ENCODE measurements at regions not wholly inside any gene's neighbourhood (a gene's known extent, or its start where the extent isn't known, plus 50 kb on each side); places are given as distances from the start of the nearest gene placed in this dataset.
"Not testable (repeated sequence)": the region's sequence is repeated elsewhere in the genome, so short reads cannot be mapped to it uniquely, and the experiment has no call there.

DNA sequence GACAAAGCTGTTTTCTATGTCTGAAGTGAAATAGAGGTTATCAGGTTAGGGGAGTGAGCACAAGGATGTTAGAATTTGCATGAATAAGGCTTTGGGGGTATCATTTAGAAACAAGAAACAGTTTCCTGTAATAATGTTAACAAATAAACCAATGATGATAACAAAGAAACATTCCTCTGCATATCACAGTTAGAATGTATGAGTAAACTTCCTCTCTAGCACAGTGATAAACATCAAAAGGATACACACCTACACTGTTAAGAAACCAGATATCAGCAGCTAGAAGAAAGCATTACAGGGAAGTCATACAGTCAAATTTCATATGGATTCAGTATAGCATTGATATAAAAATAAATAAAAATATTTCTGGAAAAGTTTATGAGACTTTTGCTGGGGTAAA lies 340.0 kb upstream of the MAGEB16 start:
- H3K9me3 ChIP-seq = no peaks in the 10 kb centered on the region
- no peaks in the 10 kb centered on the region for H3K27me3 ChIP-seq
- no peak for DNase-seq
- no peaks in the 10 kb centered on the region for H3K4me1 ChIP-seq
- TF ChIP-seq, protein P1, sequence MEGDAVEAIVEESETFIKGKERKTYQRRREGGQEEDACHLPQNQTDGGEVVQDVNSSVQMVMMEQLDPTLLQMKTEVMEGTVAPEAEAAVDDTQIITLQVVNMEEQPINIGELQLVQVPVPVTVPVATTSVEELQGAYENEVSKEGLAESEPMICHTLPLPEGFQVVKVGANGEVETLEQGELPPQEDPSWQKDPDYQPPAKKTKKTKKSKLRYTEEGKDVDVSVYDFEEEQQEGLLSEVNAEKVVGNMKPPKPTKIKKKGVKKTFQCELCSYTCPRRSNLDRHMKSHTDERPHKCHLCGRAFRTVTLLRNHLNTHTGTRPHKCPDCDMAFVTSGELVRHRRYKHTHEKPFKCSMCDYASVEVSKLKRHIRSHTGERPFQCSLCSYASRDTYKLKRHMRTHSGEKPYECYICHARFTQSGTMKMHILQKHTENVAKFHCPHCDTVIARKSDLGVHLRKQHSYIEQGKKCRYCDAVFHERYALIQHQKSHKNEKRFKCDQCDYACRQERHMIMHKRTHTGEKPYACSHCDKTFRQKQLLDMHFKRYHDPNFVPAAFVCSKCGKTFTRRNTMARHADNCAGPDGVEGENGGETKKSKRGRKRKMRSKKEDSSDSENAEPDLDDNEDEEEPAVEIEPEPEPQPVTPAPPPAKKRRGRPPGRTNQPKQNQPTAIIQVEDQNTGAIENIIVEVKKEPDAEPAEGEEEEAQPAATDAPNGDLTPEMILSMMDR (IDR thresholded peaks at IDR 0.05; ENCODE audit: low read depth, low read length) = no peak
- no peaks in the 10 kb centered on the region for H3K36me3 ChIP-seq
- no peak overlapping the region for H3K4me3 ChIP-seq (ENCODE audit: low read depth, low read length)

DNA sequence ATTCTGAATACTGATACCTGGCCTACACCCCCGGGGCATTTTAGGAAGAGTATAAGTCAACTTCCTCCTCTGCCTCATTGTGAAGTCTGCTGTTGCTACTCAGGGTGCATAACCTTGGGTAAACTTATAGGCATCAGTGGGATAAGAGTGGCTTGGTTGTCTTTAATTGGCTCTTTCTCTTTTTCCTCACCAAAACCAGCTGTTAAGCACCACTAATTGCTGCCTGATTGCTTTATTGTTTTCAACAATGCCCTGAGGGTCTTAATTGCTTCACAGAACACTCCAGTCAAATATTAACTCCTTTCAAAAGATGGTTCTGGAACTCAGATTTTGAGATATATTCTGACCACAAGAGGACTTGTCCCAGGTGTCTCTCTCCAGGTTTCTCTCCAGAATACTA lies 337.0 kb upstream of the MAGEB16 start:
- H3K4me3 ChIP-seq (ENCODE audit: low read depth, low read length) = no peak overlapping the region
- H3K9me3 ChIP-seq = no peaks in the 10 kb centered on the region
- no peaks in the 10 kb centered on the region for H3K4me1 ChIP-seq
- no peaks in the 10 kb centered on the region for H3K27me3 ChIP-seq
- TF ChIP-seq, protein P1 (IDR thresholded peaks at IDR 0.05; ENCODE audit: low read depth, low read length) = no peak
- no peaks in the 10 kb centered on the region for H3K36me3 ChIP-seq
- no peak for DNase-seq

DNA sequence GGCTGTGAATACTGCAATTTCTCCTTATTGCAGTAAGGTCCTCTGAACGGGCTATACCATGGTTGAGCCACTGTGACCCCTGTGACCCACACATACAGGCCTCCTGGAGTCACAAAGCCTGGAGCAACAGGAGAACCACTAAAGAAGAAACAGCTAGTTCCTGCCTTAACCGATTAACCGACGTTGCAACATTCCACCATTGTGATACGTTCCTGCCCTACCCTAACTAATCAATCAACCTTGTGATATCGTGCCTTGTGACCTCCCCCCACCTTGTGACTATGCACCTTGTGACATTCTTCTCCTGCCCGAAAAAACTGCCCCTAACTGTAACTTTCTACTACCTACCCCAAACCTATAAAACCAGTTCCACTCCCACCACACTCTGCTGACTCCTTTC lies 301.5 kb upstream of the MAGEB16 start:
- DNase-seq; H3K27me3 ChIP-seq; H3K36me3 ChIP-seq; H3K4me1 ChIP-seq; H3K9me3 ChIP-seq; H3K4me3 ChIP-seq (ENCODE audit: low read depth, low read length): not testable (repeated sequence)

DNA sequence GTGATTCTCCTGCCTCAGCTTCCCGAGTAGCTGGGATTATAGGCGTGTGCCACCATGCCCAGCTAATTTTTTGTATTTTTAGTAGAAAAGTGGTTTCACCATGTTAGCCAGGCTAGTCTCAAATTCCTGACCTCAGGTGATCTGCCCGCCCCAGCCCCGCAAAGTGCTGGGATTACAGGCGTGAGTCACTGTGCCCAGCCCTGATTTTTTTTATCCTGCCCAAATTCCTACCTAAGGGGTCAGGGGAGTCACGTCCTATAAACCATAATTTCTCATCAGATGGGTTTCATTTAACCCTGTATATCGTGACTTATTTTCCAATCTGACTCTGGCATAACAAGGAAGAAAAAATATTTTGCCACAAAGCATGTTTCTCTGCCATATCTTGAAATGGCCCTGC lies 300.7 kb upstream of the MAGEB16 start:
- not testable (repeated sequence) for H3K4me1 ChIP-seq; DNase-seq; H3K27me3 ChIP-seq; H3K36me3 ChIP-seq; H3K9me3 ChIP-seq; H3K4me3 ChIP-seq (ENCODE audit: low read depth, low read length)

DNA sequence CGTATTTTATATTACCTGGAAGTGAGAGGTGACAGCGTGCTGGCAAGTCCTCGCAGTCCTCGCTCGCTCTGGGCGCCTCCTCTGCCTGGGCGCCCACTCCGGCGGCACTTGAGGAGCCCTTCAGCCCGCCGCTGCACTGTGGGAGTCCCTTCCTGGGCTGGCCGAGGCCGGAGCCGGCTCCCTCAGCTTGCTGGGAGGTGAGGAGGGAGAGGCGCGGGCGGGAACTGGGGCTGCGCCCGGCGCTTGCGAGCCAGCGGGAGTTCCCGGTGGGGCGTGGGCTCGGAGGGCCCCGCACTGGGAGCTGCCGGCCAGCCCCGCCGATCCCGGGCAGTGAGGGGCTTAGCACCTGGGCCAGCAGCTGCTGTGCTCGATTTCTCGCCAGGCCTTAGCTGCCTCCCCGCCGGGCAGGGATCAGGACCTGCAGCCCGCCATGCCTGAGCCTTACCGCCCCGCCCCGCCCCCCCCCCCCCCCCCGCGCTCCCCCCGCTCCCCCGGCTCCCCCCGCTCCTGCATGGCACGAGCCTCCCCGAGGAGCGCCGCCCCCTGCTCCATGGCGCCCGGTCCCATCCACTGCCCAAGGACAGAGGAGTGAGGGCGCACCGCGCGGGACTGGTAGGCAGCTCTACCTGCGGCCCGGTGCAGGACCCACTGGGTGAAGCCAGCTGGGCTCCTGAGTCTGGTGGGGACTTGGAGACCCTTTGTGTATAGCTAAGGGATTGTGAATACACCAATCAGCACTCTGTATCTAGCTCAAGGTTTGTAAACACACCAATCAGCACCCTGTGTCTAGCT lies 298.9 kb upstream of the MAGEB16 start:
- Histone ChIP-seq H3K27me3 (no peaks in the 10 kb centered on the region), H3K4me1 (no peaks in the 10 kb centered on the region), H3K36me3 (no peaks in the 10 kb centered on the region), H3K9me3 (no peaks in the 10 kb centered on the region), H3K4me3 (ENCODE audit: low read depth, low read length) (no peak overlapping the region)
- TF ChIP-seq, protein P1 (IDR thresholded peaks at IDR 0.05; ENCODE audit: low read depth, low read length) = no peak
- DNase-seq = no peak

DNA sequence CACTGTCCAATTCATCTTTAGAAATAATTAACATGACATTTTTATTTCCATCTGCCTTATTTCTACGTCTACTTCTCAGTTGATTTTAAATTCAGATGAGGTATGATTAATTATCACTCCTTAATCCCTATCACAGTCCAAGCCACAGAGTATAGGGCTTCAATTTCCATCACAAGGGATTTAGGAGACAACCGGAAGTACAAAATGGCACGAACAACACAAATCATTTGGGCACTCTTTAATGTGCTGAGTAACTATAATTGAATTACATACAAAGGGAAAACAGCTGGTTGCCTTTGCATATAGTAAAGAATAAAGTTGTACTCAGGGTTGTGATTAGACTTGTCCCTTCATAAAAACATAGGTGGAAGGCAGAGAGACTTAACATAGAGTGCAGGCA lies 290.4 kb upstream of the MAGEB16 start:
- Histone ChIP-seq H3K9me3 (no peaks in the 10 kb centered on the region), H3K36me3 (no peaks in the 10 kb centered on the region), H3K4me3 (ENCODE audit: low read depth, low read length) (no peak overlapping the region), H3K4me1 (no peaks in the 10 kb centered on the region), H3K27me3 (no peaks in the 10 kb centered on the region)
- no peak for DNase-seq
- TF ChIP-seq, protein P1 (IDR thresholded peaks at IDR 0.05; ENCODE audit: low read depth, low read length) = no peak

DNA sequence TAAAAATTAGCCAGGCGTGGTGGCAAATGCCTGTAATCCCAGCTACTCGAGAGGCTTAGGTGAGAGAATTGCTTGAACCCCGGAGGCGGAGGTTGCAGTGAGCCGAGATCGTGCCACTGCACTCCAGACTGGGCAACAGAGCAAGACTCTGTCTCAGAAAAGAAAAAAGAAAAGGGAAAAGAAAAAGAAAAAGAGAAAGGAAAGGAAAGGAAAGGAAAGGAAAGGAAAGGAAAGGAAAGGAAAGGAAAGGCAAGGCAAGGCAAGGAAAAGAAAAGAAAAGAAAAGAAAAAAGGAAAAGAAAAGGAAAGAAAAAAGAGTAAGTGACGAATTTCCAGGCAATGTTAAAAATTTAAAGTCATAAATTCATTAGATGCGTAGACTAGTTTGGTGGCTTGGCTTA lies 250.1 kb upstream of the MAGEB16 start:
- not testable (repeated sequence) for H3K27me3 ChIP-seq; H3K4me1 ChIP-seq; H3K36me3 ChIP-seq; DNase-seq; H3K9me3 ChIP-seq; H3K4me3 ChIP-seq (ENCODE audit: low read depth, low read length)

DNA sequence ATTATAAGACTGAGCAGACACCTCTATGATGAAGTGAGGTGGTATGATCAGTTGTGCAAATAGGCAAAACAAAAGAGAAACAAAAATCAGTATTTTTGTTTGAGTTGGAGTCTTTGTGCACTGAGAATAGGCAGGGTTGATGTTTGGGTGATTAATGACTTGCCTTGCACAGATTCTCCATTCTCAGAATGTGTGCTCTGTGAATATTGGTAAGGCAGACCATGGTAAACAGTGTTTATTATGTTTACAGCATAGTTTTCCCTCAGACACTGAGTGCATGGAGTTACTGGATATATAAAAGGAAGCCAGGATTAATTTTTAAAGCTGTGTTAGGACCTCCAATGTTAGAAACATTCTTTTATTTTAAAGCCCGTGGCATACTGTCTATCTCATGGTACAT lies 240.2 kb upstream of the MAGEB16 start:
- Histone ChIP-seq H3K27me3 (no peaks in the 10 kb centered on the region), H3K9me3 (no peaks in the 10 kb centered on the region), H3K4me3 (ENCODE audit: low read depth, low read length) (no peak overlapping the region), H3K4me1 (no peaks in the 10 kb centered on the region), H3K36me3 (no peaks in the 10 kb centered on the region)
- TF ChIP-seq, protein P1 (IDR thresholded peaks at IDR 0.05; ENCODE audit: low read depth, low read length) = no peak
- no peak for DNase-seq
